SJSA1 (cell line): ENCODE measurements at regions not wholly inside any gene's neighbourhood (a gene's known extent, or its start where the extent isn't known, plus 50 kb on each side); places are given as distances from the start of the nearest gene placed in this dataset.
A peak's percentile ranks its signal among the peaks of the same experiment; 100 is the strongest.
"Not testable (repeated sequence)": the region's sequence is repeated elsewhere in the genome, so short reads cannot be mapped to it uniquely, and the experiment has no call there.

Source experiments
- DNase-seq, 2 experiments: peaks; one replicate each; pipeline ENCODE4 v3.0.0-alpha.2; 2015 to 2020; ENCODE audit warnings: low spot score in 2 of 2, low read depth in 1 of 2
- H3K27ac ChIP-seq: fragments of 250-450 bp; sonication (Bioruptor Pico); 2 replicates; pipeline ENCODE4 v1.5.1; 2020; ENCODE audit warnings: mild to moderate bottlenecking, moderate library complexity
- H3K27me3 ChIP-seq: fragments of 250-450 bp; sonication (Bioruptor Pico); replicated peaks from 2 replicates; pipeline ENCODE4 v1.5.1; 2020; ENCODE audit warnings: mild to moderate bottlenecking, moderate library complexity
- H3K36me3 ChIP-seq: fragments of 250-450 bp; sonication (Bioruptor Pico); 2 replicates; pipeline ENCODE4 v1.5.1; 2020; ENCODE audit warnings: mild to moderate bottlenecking
- H3K4me1 ChIP-seq: fragments of 250-450 bp; sonication (Bioruptor Pico); replicated peaks from 2 replicates; pipeline ENCODE4 v1.6.1; 2021; ENCODE audit warnings: mild to moderate bottlenecking
- H3K4me3 ChIP-seq: fragments of 250-450 bp; sonication (Bioruptor Pico); 2 replicates; pipeline ENCODE4 v1.5.1; 2020; ENCODE audit warnings: mild to moderate bottlenecking
- H3K9me3 ChIP-seq: fragments of 250-450 bp; sonication (Bioruptor Pico); replicated peaks from 2 replicates; pipeline ENCODE4 v1.5.1; 2020; ENCODE audit warnings: mild to moderate bottlenecking

GRCh38 chr10:57661206-57661605, 606.5 kb downstream of the IPMK start:
- Histone ChIP-seq H3K27ac (no peak overlapping the region), H3K36me3 (no peaks in the 10 kb centered on the region), H3K27me3 (no peaks in the 10 kb centered on the region; the same call in 1 of the 2 replicates), H3K4me1 (no peaks in the 10 kb centered on the region), H3K4me3 (no peak overlapping the region), H3K9me3 (no peaks in the 10 kb centered on the region)
- DNase-seq, result no peak

GRCh38 chr10:57657164-57657765, 610.4 kb downstream of the IPMK start:
- Histone ChIP-seq H3K4me1 (no peaks in the 10 kb centered on the region), H3K4me3 (no peak overlapping the region), H3K27me3 (no peaks in the 10 kb centered on the region; the same call in 1 of the 2 replicates), H3K36me3 (no peaks in the 10 kb centered on the region), H3K27ac (no peak overlapping the region), H3K9me3 (no peaks in the 10 kb centered on the region)
- peak; percentile 39 to 44 for DNase-seq

DNA sequence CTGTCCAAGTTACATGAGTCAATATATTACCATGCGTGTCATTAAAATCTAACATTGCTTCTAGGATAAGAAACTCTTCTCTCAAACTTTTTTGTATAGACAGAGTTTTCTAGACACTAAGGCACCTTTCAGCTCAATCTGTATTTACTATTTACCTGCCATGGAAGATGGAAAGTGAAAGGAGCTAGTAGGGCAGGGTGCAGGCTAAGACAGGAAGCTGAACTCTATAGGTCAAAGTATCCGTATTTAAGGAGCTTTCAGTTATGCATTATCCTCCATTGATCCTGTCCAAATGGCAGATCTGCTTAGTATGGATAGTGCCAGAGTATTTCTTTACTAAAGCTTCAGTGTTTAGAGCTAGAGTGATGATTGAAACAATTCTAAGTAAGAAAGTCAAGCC, 612.8 kb downstream of the IPMK start:
- Histone ChIP-seq H3K27me3 (no peaks in the 10 kb centered on the region; the same call in 1 of the 2 replicates), H3K36me3 (no peaks in the 10 kb centered on the region), H3K9me3 (no peaks in the 10 kb centered on the region), H3K4me3 (no peak overlapping the region), H3K4me1 (no peaks in the 10 kb centered on the region), H3K27ac (no peak overlapping the region)
- no peak for DNase-seq

- not testable (repeated sequence) for DNase-seq, H3K36me3 ChIP-seq, H3K9me3 ChIP-seq, H3K4me3 ChIP-seq, H3K27ac ChIP-seq, H3K27me3 ChIP-seq, H3K4me1 ChIP-seq
These were observed 622.6 kb downstream of the IPMK start for GRCh38 chr10:57645108-57645507.

GRCh38 chr10:57638411-57638810, 629.3 kb downstream of the IPMK start:
- no peaks in the 10 kb centered on the region for H3K4me1 ChIP-seq
- no peak overlapping the region for H3K4me3 ChIP-seq
- H3K9me3 ChIP-seq, result no peaks in the 10 kb centered on the region
- no peak overlapping the region for H3K27ac ChIP-seq
- DNase-seq, result no peak
- H3K36me3 ChIP-seq, result no peaks in the 10 kb centered on the region
- H3K27me3 ChIP-seq, result peaks cover 2% of the 10 kb centered on the region; the same call in 1 of the 2 replicates

DNA sequence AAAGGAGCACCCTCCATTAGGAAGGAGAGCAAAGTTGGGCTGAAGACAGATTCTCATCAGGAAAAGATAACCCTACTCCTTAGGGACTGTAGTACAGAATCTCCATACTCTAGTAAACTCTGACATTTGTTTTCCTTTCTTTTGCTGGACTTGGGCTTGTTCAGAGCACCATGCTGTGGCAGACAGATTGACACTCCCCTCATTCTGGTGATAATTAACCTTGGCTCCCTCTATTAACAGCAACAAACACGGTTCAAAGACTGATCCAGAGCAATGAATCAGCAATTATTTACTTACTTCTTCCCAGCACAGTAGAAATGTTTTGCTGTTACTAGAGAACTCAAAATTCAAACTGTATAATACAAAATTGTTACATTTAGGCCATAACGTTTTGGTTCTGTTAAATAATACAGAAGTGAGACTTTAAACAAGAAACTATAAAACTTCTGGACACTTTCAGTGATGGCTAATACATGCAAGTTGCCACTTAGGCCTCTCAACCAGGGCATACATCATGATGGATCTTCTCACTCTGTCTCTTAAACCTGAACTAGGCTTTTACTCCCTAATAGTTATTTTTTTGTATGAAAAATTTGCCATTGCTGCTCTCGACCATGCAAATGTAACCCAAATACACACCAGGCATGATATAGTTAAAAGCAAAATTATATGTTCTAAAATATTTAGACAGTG, 639.0 kb downstream of the IPMK start:
- H3K27ac ChIP-seq, result no peak overlapping the region
- DNase-seq, result no peak
- no peaks in the 10 kb centered on the region for H3K9me3 ChIP-seq
- no peaks in the 10 kb centered on the region for H3K4me1 ChIP-seq
- no peaks in the 10 kb centered on the region for H3K36me3 ChIP-seq
- H3K27me3 ChIP-seq, result no peaks in the 10 kb centered on the region
- H3K4me3 ChIP-seq, result no peak overlapping the region

DNA sequence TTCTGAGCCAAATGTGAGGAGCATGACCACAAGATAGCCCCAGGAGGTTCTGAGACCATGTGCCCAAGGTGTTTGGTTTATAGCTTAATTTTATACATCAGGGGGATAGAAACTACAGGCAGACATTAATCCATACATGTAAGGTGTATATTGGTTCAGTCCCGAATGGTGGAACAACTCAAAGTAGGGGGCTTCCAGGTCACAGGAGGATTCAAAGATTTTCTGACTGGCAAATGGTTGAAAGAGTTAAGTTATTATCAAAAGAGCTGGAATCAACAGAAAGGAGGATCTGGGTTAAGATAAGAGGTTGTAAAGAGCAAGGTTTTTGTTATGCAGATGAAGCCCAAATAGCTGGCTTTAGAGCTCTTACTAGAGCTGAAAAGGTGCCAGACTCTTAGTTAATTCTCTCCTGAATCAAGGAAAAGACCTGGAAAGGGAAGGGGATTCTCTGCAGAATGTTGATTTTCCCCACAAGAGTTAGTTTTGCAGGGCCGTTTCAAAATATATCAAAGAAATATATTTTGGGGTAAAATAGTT, 640.0 kb downstream of the IPMK start:
- Histone ChIP-seq H3K36me3 (no peaks in the 10 kb centered on the region), H3K27me3 (no peaks in the 10 kb centered on the region), H3K27ac (no peak overlapping the region), H3K4me3 (no peak overlapping the region), H3K4me1 (no peaks in the 10 kb centered on the region), H3K9me3 (no peaks in the 10 kb centered on the region)
- no peak for DNase-seq

DNA sequence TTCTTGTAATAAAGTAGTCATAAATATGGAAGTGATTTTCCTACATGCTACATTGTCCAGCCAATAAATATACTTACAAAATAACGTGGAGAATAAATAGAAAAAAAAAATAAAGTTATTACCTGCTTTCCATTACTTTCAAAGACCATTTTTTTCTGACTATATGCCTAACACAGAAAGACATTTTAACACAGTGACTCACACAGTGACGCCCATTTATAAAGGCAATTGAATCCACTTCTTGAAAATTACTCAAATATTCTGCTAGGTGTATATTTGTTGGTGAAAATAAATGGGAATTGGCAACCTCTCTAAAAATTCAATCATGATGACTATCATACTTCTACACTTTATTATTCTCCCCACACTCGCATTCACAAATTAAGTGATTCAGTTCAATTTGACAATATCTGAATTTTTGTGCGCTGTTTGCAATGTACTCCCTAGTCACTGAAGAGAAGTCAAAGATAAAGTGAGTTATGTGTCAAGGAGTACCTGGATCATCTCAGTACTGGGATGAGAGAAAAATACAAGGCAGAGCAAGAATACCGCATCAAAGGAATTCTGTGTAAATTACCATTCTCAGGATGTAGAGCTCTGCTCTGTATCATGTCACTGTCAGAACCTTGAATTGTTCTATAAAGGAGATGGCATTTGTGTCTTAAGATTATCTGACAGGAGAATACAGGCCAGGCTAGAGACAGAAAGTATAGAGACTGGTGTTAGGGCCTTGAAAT, 642.7 kb downstream of the IPMK start:
- no peaks in the 10 kb centered on the region for H3K36me3 ChIP-seq
- no peaks in the 10 kb centered on the region for H3K4me1 ChIP-seq
- H3K27me3 ChIP-seq, result no peaks in the 10 kb centered on the region
- H3K27ac ChIP-seq, result no peak overlapping the region
- H3K9me3 ChIP-seq, result no peaks in the 10 kb centered on the region
- DNase-seq, result no peak
- no peak overlapping the region for H3K4me3 ChIP-seq

GRCh38 chr10:57624066-57624465, 643.6 kb downstream of the IPMK start:
- Histone ChIP-seq H3K4me3 (no peak overlapping the region), H3K9me3 (no peaks in the 10 kb centered on the region), H3K27ac (no peak overlapping the region), H3K36me3 (no peaks in the 10 kb centered on the region), H3K4me1 (no peaks in the 10 kb centered on the region), H3K27me3 (no peaks in the 10 kb centered on the region)
- DNase-seq, result no peak

- Histone ChIP-seq H3K27me3 (no peaks in the 10 kb centered on the region), H3K4me3 (no peak overlapping the region), H3K4me1 (no peaks in the 10 kb centered on the region), H3K27ac (no peak overlapping the region), H3K9me3 (no peaks in the 10 kb centered on the region), H3K36me3 (no peaks in the 10 kb centered on the region)
- no peak for DNase-seq
These were observed 646.2 kb downstream of the IPMK start for GRCh38 chr10:57621466-57621865.

DNA sequence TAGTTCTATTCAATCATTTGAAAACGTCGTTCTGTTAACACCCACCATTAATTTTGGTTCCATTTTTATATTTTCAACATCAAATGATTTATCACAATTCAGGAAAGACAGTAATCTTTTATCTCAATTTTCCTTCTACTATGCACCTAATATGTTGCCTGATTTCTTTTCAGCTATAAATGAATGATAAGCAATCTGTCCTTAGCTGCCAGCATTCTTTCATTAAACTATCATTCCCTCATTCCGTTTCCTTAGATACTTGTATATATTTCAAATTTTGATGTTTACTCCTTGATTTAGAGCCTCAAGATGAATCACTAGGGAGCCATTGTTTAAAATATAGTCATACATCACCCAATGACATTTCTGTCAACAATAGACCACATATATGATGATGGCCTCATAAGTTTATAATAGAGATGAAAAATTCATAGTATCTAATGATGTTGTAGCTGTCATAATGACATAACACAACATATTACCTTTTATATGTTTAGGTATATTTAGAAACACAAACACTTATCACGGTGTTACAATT, 661.7 kb downstream of the IPMK start:
- no peaks in the 10 kb centered on the region for H3K9me3 ChIP-seq
- H3K4me3 ChIP-seq, result no peak overlapping the region
- H3K27ac ChIP-seq, result no peak overlapping the region
- no peaks in the 10 kb centered on the region for H3K27me3 ChIP-seq
- no peaks in the 10 kb centered on the region for H3K36me3 ChIP-seq
- no peak for DNase-seq
- no peaks in the 10 kb centered on the region for H3K4me1 ChIP-seq

GRCh38 chr10:57599440-57599839, 668.3 kb downstream of the IPMK start:
- DNase-seq, result no peak

GRCh38 chr10:57593983-57594573, 673.6 kb downstream of the IPMK start:
- Histone ChIP-seq H3K4me1 (no peaks in the 10 kb centered on the region), H3K27ac (no peak overlapping the region), H3K36me3 (no peaks in the 10 kb centered on the region), H3K9me3 (no peaks in the 10 kb centered on the region), H3K4me3 (no peak overlapping the region), H3K27me3 (peaks cover 6% of the 10 kb centered on the region)
- DNase-seq, result no peak

More at GRCh38 chr10:57599440-57599839, 668.3 kb downstream of the IPMK start:
- Histone ChIP-seq H3K4me1 (no peaks in the 10 kb centered on the region), H3K9me3 (no peaks in the 10 kb centered on the region), H3K36me3 (no peaks in the 10 kb centered on the region), H3K27me3 (peaks cover 6% of the 10 kb centered on the region), H3K4me3 (no peak overlapping the region), H3K27ac (no peak overlapping the region)
